Gastroesophageal sphincter (tissue), 3 donors: ENCODE measurements at regions not wholly inside any gene's neighbourhood (a gene's known extent, or its start where the extent isn't known, plus 50 kb on each side); places are given as distances from the start of the nearest gene placed in this dataset.

Source experiments
- POLR2A ChIP-seq, 2 donors: fragments of 450-650 bp; IDR thresholded peaks; one replicate each; pipeline ENCODE4 v1.6.1; 2017; ENCODE audit warnings: antibody characterized with exemption in 2 of 2, mild to moderate bottlenecking in 2 of 2, moderate library complexity in 1 of 2
- POLR2AphosphoS5 ChIP-seq: sonication (generic); formaldehyde crosslinking; IDR thresholded peaks from one replicate; pipeline ENCODE4 v1.6.1; 2017; ENCODE audit warnings: antibody characterized with exemption
- TF ChIP-seq, protein P1 (sequence below), 4 experiments: fragments of 200-600 bp in 2 of 4; fragments of 450-650 bp in 2 of 4; sonication (generic) in 1 of 4; IDR thresholded peaks; one replicate each; pipeline ENCODE4 v1.5.1; 2017 to 2019; ENCODE audit warnings: antibody characterized with exemption in 4 of 4, mild to moderate bottlenecking in 2 of 4, moderate library complexity in 2 of 4

DNA sequence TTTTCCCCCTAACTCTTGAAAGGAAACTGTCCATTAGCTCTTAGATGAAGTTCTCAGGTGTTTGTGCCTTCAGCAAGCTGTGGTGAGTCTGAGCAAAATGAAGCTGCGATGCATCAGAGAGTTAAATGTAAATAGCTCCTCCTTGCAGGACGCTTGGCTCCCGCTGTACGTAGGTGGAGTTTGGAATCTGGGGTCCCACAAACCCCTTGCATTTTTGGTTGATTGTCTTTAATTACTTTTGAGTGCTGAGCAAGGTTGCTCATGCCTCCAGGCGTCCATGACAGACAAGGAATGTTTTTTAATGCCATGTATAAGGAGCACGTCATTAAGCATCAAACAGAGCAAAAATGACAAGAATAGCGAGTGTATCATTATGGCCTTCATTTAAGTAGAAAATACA is 300.5 kb downstream of the TFAP2C start:
- TF ChIP-seq POLR2A (IDR thresholded peaks at IDR 0.05) = no peak
- TF ChIP-seq, protein P1, sequence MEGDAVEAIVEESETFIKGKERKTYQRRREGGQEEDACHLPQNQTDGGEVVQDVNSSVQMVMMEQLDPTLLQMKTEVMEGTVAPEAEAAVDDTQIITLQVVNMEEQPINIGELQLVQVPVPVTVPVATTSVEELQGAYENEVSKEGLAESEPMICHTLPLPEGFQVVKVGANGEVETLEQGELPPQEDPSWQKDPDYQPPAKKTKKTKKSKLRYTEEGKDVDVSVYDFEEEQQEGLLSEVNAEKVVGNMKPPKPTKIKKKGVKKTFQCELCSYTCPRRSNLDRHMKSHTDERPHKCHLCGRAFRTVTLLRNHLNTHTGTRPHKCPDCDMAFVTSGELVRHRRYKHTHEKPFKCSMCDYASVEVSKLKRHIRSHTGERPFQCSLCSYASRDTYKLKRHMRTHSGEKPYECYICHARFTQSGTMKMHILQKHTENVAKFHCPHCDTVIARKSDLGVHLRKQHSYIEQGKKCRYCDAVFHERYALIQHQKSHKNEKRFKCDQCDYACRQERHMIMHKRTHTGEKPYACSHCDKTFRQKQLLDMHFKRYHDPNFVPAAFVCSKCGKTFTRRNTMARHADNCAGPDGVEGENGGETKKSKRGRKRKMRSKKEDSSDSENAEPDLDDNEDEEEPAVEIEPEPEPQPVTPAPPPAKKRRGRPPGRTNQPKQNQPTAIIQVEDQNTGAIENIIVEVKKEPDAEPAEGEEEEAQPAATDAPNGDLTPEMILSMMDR (IDR thresholded peaks at IDR 0.05) = no peak
- no peak for TF ChIP-seq POLR2AphosphoS5
